DOHH2 (cell line): ENCODE measurements at regions not wholly inside any gene's neighbourhood (a gene's known extent, or its start where the extent isn't known, plus 50 kb on each side); places are given as distances from the start of the nearest gene placed in this dataset.

Source experiments
- H3F3A ChIP-seq: fragments of 200-600 bp; sonication (generic), shearing (Covaris generic); 2 replicates; pipeline ENCODE4 v1.6.0; 2016; ENCODE audit warnings: antibody characterized with exemption, mild to moderate bottlenecking; ENCODE audit not compliant: control insufficient read depth, insufficient read depth
- H3K27ac ChIP-seq: fragments of 200-600 bp; sonication (generic); 2 replicates; pipeline ENCODE4 v1.5.1; 2014; ENCODE audit warnings: low read depth, mild to moderate bottlenecking, low read length, moderate library complexity
- H3K27me3 ChIP-seq: fragments of 200-600 bp; sonication (generic); 2 replicates; pipeline ENCODE4 v1.6.1; 2014; ENCODE audit warnings: mild to moderate bottlenecking, low read length, mixed read lengths; ENCODE audit not compliant: control insufficient read depth
- H3K36me3 ChIP-seq: fragments of 200-600 bp; sonication (generic); 2 replicates; pipeline ENCODE4 v1.6.1; 2014; ENCODE audit warnings: mild to moderate bottlenecking, low read length, moderate library complexity, mixed read lengths; ENCODE audit not compliant: control insufficient read depth
- H3K4me1 ChIP-seq: fragments of 200-600 bp; sonication (generic); 2 replicates; pipeline ENCODE4 v1.6.1; 2014; ENCODE audit warnings: mild to moderate bottlenecking, low read length, mixed read lengths; ENCODE audit not compliant: control insufficient read depth
- H3K4me2 ChIP-seq: fragments of 200-600 bp; sonication (generic); 2 replicates; pipeline ENCODE4 v1.6.0; 2014; ENCODE audit warnings: mild to moderate bottlenecking, low read length, moderate library complexity
- H3K4me3 ChIP-seq: fragments of 200-600 bp; sonication (generic); 2 replicates; pipeline ENCODE4 v1.5.1; 2014; ENCODE audit warnings: mild to moderate bottlenecking, low read length, mixed read lengths
- H3K79me2 ChIP-seq: fragments of 200-600 bp; sonication (generic); 2 replicates; pipeline ENCODE4 v1.6.1; 2014; ENCODE audit warnings: mild to moderate bottlenecking, low read length, mixed read lengths; ENCODE audit not compliant: control insufficient read depth
- H3K9me2 ChIP-seq: fragments of 200-600 bp; sonication (generic); replicated peaks from 2 replicates; pipeline ENCODE4 v1.6.1; 2014; ENCODE audit warnings: mild to moderate bottlenecking, low read length, mixed read lengths; ENCODE audit not compliant: control insufficient read depth
- H3K9me3 ChIP-seq: fragments of 200-600 bp; sonication (generic); 2 replicates; pipeline ENCODE4 v1.6.1; 2014; ENCODE audit warnings: antibody characterized with exemption, low read length, mixed read lengths; ENCODE audit not compliant: control insufficient read depth, insufficient read depth
- H4K20me1 ChIP-seq: fragments of 200-600 bp; sonication (generic); 2 replicates; pipeline ENCODE4 v1.6.0; 2014; ENCODE audit warnings: low read depth, mild to moderate bottlenecking, antibody characterized with exemption, low read length, moderate library complexity; ENCODE audit not compliant: control insufficient read depth, insufficient read depth
- EZH2phosphoT487 ChIP-seq: fragments of 200-600 bp; sonication (generic); IDR thresholded peaks from 2 replicates; pipeline ENCODE4 v1.6.1; 2017; ENCODE audit warnings: borderline replicate concordance, mild to moderate bottlenecking, antibody characterized with exemption, low read length, moderate library complexity, mixed read lengths
- TF ChIP-seq, protein P1 (sequence below): fragments of 200-600 bp; sonication (generic); IDR thresholded peaks from one replicate; pipeline ENCODE4 v1.5.1; 2014; ENCODE audit warnings: antibody characterized with exemption, mild to moderate bottlenecking, low read depth, low read length; ENCODE audit not compliant: poor library complexity, severe bottlenecking

DNA sequence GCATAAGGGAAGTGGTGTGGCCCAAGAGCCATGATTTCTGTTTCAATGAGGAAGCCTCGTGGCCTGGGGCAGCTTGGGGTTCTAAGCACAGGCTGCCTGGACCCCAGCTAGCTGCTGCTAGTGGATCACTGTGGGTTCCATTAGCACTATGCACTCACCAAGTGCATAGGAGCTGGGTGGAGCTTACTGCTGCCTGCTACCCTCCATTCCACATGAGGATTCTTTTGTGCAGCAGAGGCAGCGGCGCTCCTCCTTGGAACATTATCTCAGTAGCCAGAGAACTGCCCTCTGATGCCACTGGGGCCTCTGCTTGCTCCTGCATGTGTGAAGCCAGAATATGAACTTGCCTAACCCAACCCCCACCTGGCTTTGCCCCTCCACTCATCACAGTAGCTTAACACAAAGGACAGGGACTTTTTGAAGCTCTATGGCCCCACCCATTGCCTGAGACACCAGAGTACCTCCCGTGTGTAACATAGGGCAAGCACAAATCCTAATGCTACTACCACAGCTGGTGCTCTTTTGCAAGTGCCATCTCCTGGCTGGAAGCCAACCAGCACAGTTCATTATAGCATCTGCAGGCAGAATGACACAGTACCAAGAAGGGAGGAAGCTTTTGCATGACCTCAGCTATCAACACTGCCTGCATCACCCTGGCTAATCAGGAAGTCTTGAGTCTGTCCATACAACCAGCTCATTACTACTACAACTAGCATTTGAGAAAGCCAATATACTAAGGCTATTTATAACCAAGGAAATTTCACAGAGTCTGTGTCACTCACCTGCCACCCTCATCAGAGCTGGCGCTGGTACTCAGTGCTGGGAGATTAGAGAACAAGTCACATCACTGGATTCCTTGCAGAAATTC, 297.0 kb upstream of the GULP1 start:
- no peaks in the 10 kb centered on the region for H3K79me2 ChIP-seq
- H3K4me1 ChIP-seq, result no peaks in the 10 kb centered on the region
- H3F3A ChIP-seq, result no peaks in the 10 kb centered on the region
- H4K20me1 ChIP-seq, result no peaks in the 10 kb centered on the region
- TF ChIP-seq, protein P1, sequence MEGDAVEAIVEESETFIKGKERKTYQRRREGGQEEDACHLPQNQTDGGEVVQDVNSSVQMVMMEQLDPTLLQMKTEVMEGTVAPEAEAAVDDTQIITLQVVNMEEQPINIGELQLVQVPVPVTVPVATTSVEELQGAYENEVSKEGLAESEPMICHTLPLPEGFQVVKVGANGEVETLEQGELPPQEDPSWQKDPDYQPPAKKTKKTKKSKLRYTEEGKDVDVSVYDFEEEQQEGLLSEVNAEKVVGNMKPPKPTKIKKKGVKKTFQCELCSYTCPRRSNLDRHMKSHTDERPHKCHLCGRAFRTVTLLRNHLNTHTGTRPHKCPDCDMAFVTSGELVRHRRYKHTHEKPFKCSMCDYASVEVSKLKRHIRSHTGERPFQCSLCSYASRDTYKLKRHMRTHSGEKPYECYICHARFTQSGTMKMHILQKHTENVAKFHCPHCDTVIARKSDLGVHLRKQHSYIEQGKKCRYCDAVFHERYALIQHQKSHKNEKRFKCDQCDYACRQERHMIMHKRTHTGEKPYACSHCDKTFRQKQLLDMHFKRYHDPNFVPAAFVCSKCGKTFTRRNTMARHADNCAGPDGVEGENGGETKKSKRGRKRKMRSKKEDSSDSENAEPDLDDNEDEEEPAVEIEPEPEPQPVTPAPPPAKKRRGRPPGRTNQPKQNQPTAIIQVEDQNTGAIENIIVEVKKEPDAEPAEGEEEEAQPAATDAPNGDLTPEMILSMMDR, result no peak
- no peak for TF ChIP-seq EZH2phosphoT487
- no peak overlapping the region for H3K27ac ChIP-seq
- H3K4me2 ChIP-seq, result no peak overlapping the region
- no peaks in the 10 kb centered on the region for H3K9me3 ChIP-seq
- H3K27me3 ChIP-seq, result no peaks in the 10 kb centered on the region
- H3K36me3 ChIP-seq, result no peaks in the 10 kb centered on the region
- H3K4me3 ChIP-seq, result no peak overlapping the region
- no peaks in the 10 kb centered on the region for H3K9me2 ChIP-seq

GRCh38 chr2:187995556-187995955, 296.1 kb upstream of the GULP1 start:
- Histone ChIP-seq H4K20me1 (no peaks in the 10 kb centered on the region), H3K4me3 (no peak overlapping the region), H3K79me2 (no peaks in the 10 kb centered on the region), H3K36me3 (no peaks in the 10 kb centered on the region), H3K4me1 (no peaks in the 10 kb centered on the region), H3K9me3 (no peaks in the 10 kb centered on the region), H3K27me3 (no peaks in the 10 kb centered on the region), H3K4me2 (no peak overlapping the region), H3K27ac (no peak overlapping the region), H3K9me2 (no peaks in the 10 kb centered on the region), H3F3A (no peaks in the 10 kb centered on the region)
- TF ChIP-seq EZH2phosphoT487, result no peak
- TF ChIP-seq, protein P1, result no peak

- no peak for TF ChIP-seq EZH2phosphoT487
- TF ChIP-seq, protein P1, result no peak
- H3K4me1 ChIP-seq, result no peaks in the 10 kb centered on the region
- H3K9me3 ChIP-seq, result no peaks in the 10 kb centered on the region
- no peaks in the 10 kb centered on the region for H3F3A ChIP-seq
- no peak overlapping the region for H3K27ac ChIP-seq
- no peaks in the 10 kb centered on the region for H4K20me1 ChIP-seq
- no peaks in the 10 kb centered on the region for H3K9me2 ChIP-seq
- H3K79me2 ChIP-seq, result no peaks in the 10 kb centered on the region
- H3K36me3 ChIP-seq, result no peaks in the 10 kb centered on the region
- no peak overlapping the region for H3K4me2 ChIP-seq
- no peaks in the 10 kb centered on the region for H3K27me3 ChIP-seq
- no peak overlapping the region for H3K4me3 ChIP-seq
These were observed 295.0 kb upstream of the GULP1 start for GRCh38 chr2:187996630-187997029.
